NCI-H2107 treated with DMSO at 0.1 percent for 48 hours (cell line): ENCODE measurements at regions not wholly inside any gene's neighbourhood (a gene's known extent, or its start where the extent isn't known, plus 50 kb on each side); places are given as distances from the start of the nearest gene placed in this dataset.
"Not testable (repeated sequence)": the region's sequence is repeated elsewhere in the genome, so short reads cannot be mapped to it uniquely, and the experiment has no call there.

ENCODE experiments used
- DNase-seq: peaks from one replicate; lab custom pipeline; 2025; ENCODE audit not compliant: unreplicated experiment; lab: John Stamatoyannopoulos, UW

- no peak for DNase-seq
Measured at GRCh38 chr11:101296896-101297295, 167.3 kb upstream of the PGR start.

GRCh38 chr11:101292661-101293240 is 163.1 kb upstream of the PGR start:
- no peak for DNase-seq

GRCh38 chr11:101291279-101291678 is 161.7 kb upstream of the PGR start:
- no peak for DNase-seq

GRCh38 chr11:101288392-101288791 is 158.8 kb upstream of the PGR start:
- no peak for DNase-seq

- no peak for DNase-seq
Measured at GRCh38 chr11:101279728-101280127, 150.1 kb upstream of the PGR start.

GRCh38 chr11:101278286-101278685 is 148.7 kb upstream of the PGR start:
- no peak for DNase-seq

GRCh38 chr11:101277036-101277435 is 147.4 kb upstream of the PGR start:
- no peak for DNase-seq

GRCh38 chr11:101269990-101270660 is 140.5 kb upstream of the PGR start:
- no peak for DNase-seq

- no peak for DNase-seq
Measured at GRCh38 chr11:101269390-101269789, 139.8 kb upstream of the PGR start.

- no peak for DNase-seq
Measured at GRCh38 chr11:101267654-101268053, 138.0 kb upstream of the PGR start.

- no peak for DNase-seq
Measured at GRCh38 chr11:101264306-101264705, 134.7 kb upstream of the PGR start.

- DNase-seq: no peak
Measured at GRCh38 chr11:101262995-101263394, 133.4 kb upstream of the PGR start.

GRCh38 chr11:101262258-101262657 is 132.6 kb upstream of the PGR start:
- DNase-seq: no peak

GRCh38 chr11:101255036-101255435 is 125.4 kb upstream of the PGR start:
- DNase-seq: no peak

GRCh38 chr11:101254037-101254436 is 124.4 kb upstream of the PGR start:
- DNase-seq: no peak

GRCh38 chr11:101245635-101246034 is 116.0 kb upstream of the PGR start:
- DNase-seq: not testable (repeated sequence)

GRCh38 chr11:101245081-101245480 is 115.5 kb upstream of the PGR start:
- not testable (repeated sequence) for DNase-seq

GRCh38 chr11:101241160-101241795 is 111.7 kb upstream of the PGR start:
- no peak for DNase-seq

GRCh38 chr11:101231207-101231834 is 101.7 kb upstream of the PGR start:
- not testable (repeated sequence) for DNase-seq

GRCh38 chr11:101226617-101227016 is 97.0 kb upstream of the PGR start:
- DNase-seq: no peak

GRCh38 chr11:101224221-101224620 is 94.6 kb upstream of the PGR start:
- DNase-seq: no peak

- DNase-seq: not testable (repeated sequence)
Measured at GRCh38 chr11:101218091-101218490, 88.5 kb upstream of the PGR start.
